Kidney (tissue), 13 donors: ENCODE measurements at regions not wholly inside any gene's neighbourhood (a gene's known extent, or its start where the extent isn't known, plus 50 kb on each side); places are given as distances from the start of the nearest gene placed in this dataset.

Source experiments
- DNase-seq, 5 donors: peaks; one replicate each; pipeline ENCODE4 v3.0.0-alpha.2; 2013 to 2020
- FAIRE-seq: peaks from 2 replicates; lab custom pipeline; 2012; peaks lifted over from hg19 to GRCh38; lab: Jason Lieb, UNC
- H3K27ac ChIP-seq, 2 donors: one replicate each; pipeline ENCODE4 v1.7.0; 2013; ENCODE audit warnings: low read depth in 2 of 2, low read length in 2 of 2, inconsistent platforms in 1 of 2
- H3K27me3 ChIP-seq: one replicate; pipeline ENCODE4 v1.7.1; 2013; ENCODE audit warnings: low read length, inconsistent platforms; ENCODE audit not compliant: control insufficient read depth, insufficient read depth
- H3K36me3 ChIP-seq, 3 donors: one replicate each; pipeline versions ENCODE4 v1.7.0 to v1.7.1; 2013; ENCODE audit warnings: low read length in 3 of 3, control low read depth in 1 of 3, inconsistent platforms in 1 of 3; ENCODE audit not compliant: insufficient read depth in 3 of 3, control insufficient read depth in 2 of 3
- H3K4me1 ChIP-seq, 3 donors: one replicate each; pipeline versions ENCODE4 v1.7.0 to v1.7.1; 2013; ENCODE audit warnings: low read length in 3 of 3, inconsistent platforms in 1 of 3, low read depth in 1 of 3; ENCODE audit not compliant: control insufficient read depth in 2 of 3, insufficient read depth in 2 of 3
- H3K4me3 ChIP-seq, 3 donors: one replicate each; pipeline versions ENCODE4 v1.7.0 to v1.8.1; 2013; ENCODE audit warnings: low read length in 3 of 3, control low read depth in 1 of 3, inconsistent platforms in 1 of 3
- H3K9ac ChIP-seq, 3 donors: one replicate each; pipeline versions ENCODE4 v1.7.0 to v1.7.1; 2013; ENCODE audit warnings: low read length in 3 of 3, control low read depth in 1 of 3, inconsistent platforms in 1 of 3
- H3K9me3 ChIP-seq, 3 donors: one replicate each; pipeline versions ENCODE4 v1.7.0 to v1.7.1; 2013; ENCODE audit warnings: low read length in 3 of 3, control low read depth in 1 of 3, inconsistent platforms in 1 of 3; ENCODE audit not compliant: control insufficient read depth in 2 of 3, insufficient read depth in 1 of 3
- CTCF ChIP-seq: IDR thresholded peaks from 3 replicates; pipeline ENCODE4 v1.5.1; 2012; ENCODE audit warnings: mild to moderate bottlenecking, moderate library complexity, borderline replicate concordance; ENCODE audit not compliant: insufficient read depth; ENCODE audit errors: extremely low read depth
- intact Hi-C: fragments of 100-400 bp; cut with DNase I; formaldehyde crosslinking; loops from one replicate; pipeline ENCODE4 v1.11.1; 2022
- donor health status: control.
- donor health status: control.
- donor health status: control.
- donor health status: control.
- donor health status: control.
- donor health status: DM: yes; HTN: yes; CAD: no.
- donor health status: Normal renal cell carcinoma (clear cell type).

DNA sequence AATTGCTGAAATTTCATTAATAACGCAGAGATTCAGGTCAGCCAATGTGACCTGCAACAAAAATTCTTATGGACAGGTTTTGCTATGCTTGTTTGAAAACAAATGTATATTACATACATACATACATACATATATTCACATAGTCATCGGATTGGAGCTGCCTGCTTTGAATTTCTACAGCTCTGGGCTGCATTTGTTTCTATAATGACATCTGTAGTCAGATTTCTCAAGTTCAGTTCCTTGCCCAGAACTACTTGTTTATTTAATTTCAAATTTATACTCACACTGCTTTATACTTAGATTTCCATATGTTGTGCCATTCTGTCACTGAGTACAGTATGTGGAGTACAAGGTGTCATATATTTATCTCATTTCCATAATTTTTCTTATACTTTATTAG, 2775.0 kb downstream of the PCDH9 start:
- Histone ChIP-seq H3K4me3 (no peak overlapping the region), H3K9ac (no peak overlapping the region), H3K4me1 (no peaks in the 10 kb centered on the region), H3K36me3 (no peaks in the 10 kb centered on the region), H3K27ac (no peak overlapping the region), H3K27me3 (no peaks in the 10 kb centered on the region), H3K9me3 (no peaks in the 10 kb centered on the region)
- TF ChIP-seq CTCF, result no peak
- intact Hi-C loops, result no loop called here
- no peak for FAIRE-seq
- DNase-seq, result no peak

GRCh38 chr13:64453831-64454230, 2776.3 kb downstream of the PCDH9 start:
- DNase-seq (peak in 4 of 5 donors; percentile 3 to 26 (median 24)), FAIRE-seq (no peak)
- TF ChIP-seq CTCF, result no peak
- H3K27ac ChIP-seq, result no peak overlapping the region
- intact Hi-C loops, result no loop called here
- no peaks in the 10 kb centered on the region for H3K27me3 ChIP-seq
- no peaks in the 10 kb centered on the region for H3K4me1 ChIP-seq
- no peaks in the 10 kb centered on the region for H3K9me3 ChIP-seq
- H3K4me3 ChIP-seq, result no peak overlapping the region
- no peaks in the 10 kb centered on the region for H3K36me3 ChIP-seq
- no peak overlapping the region for H3K9ac ChIP-seq

GRCh38 chr13:64446372-64446771, 2783.8 kb downstream of the PCDH9 start:
- Histone ChIP-seq H3K4me3 (no peak overlapping the region), H3K4me1 (no peaks in the 10 kb centered on the region), H3K27ac (no peak overlapping the region), H3K9me3 (no peaks in the 10 kb centered on the region), H3K36me3 (no peaks in the 10 kb centered on the region), H3K9ac (no peak overlapping the region), H3K27me3 (no peaks in the 10 kb centered on the region)
- TF ChIP-seq CTCF, result no peak
- FAIRE-seq, result no peak
- intact Hi-C loops, result no loop called here
- DNase-seq, result no peak

DNA sequence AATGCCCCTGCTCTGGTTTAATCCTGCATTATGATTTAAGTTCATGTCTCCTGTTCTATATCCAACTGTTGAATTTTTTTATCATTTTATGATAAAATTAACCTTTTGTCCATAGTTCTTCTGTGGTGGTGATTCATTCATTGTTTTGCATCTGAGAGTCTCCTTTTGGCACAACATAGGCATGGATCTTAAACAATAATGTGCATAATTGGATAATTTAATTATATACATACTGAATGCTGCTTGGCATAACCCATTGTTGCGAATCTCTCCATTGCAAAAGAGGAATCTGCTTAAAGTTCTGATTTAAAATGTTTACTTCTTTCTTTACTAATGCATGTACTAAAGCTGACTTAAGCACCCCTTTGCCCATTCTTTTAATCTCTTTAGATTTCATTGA, 2788.4 kb downstream of the PCDH9 start:
- H3K27me3 ChIP-seq, result no peaks in the 10 kb centered on the region
- no peak for FAIRE-seq
- H3K36me3 ChIP-seq, result no peaks in the 10 kb centered on the region
- H3K27ac ChIP-seq, result no peak overlapping the region
- no peak for DNase-seq
- intact Hi-C loops, result no loop called here
- no peak overlapping the region for H3K4me3 ChIP-seq
- no peaks in the 10 kb centered on the region for H3K9me3 ChIP-seq
- no peaks in the 10 kb centered on the region for H3K4me1 ChIP-seq
- no peak overlapping the region for H3K9ac ChIP-seq
- no peak for TF ChIP-seq CTCF
